SU-DHL-6 (cell line): ENCODE measurements at regions not wholly inside any gene's neighbourhood (a gene's known extent, or its start where the extent isn't known, plus 50 kb on each side); places are given as distances from the start of the nearest gene placed in this dataset.

Experiments
- EZH2phosphoT487 ChIP-seq: fragments of 200-600 bp; sonication (generic), shearing (Covaris generic); conservative IDR thresholded peaks from 2 replicates; pipeline ENCODE4 v1.6.1; 2018; ENCODE audit warnings: mild to moderate bottlenecking, antibody characterized with exemption, low read length, moderate library complexity, mixed read lengths
- TF ChIP-seq, protein P1 (sequence below): fragments of 200-600 bp; sonication (generic); IDR thresholded peaks from one replicate; pipeline ENCODE4 v1.5.1; 2017; ENCODE audit warnings: antibody characterized with exemption, mild to moderate bottlenecking, low read length, moderate library complexity; ENCODE audit not compliant: insufficient read depth, poor library complexity, severe bottlenecking

DNA sequence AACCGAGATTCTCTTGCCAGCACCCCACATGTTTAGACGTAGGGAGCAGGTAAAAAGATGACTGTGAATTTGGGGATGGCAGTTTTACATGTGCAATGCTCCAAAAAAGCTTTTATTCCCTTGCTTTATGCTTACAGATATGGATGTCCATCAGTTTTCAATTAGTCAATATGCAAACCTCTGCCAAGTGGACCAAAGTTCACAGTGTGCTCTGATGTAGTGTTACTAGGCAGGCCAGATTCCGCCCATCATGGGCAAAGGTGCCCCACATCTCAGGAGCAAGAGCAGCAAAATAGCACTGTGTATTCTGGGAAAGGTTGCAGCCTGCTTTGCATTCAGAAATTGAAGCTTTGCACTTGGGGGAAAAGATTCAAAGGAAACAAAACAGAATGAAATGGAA, 329.7 kb upstream of the ZEB2 start:
- TF ChIP-seq, protein P1, sequence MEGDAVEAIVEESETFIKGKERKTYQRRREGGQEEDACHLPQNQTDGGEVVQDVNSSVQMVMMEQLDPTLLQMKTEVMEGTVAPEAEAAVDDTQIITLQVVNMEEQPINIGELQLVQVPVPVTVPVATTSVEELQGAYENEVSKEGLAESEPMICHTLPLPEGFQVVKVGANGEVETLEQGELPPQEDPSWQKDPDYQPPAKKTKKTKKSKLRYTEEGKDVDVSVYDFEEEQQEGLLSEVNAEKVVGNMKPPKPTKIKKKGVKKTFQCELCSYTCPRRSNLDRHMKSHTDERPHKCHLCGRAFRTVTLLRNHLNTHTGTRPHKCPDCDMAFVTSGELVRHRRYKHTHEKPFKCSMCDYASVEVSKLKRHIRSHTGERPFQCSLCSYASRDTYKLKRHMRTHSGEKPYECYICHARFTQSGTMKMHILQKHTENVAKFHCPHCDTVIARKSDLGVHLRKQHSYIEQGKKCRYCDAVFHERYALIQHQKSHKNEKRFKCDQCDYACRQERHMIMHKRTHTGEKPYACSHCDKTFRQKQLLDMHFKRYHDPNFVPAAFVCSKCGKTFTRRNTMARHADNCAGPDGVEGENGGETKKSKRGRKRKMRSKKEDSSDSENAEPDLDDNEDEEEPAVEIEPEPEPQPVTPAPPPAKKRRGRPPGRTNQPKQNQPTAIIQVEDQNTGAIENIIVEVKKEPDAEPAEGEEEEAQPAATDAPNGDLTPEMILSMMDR = no peak
- TF ChIP-seq EZH2phosphoT487 = no peak
